GM12873 (cell line): ENCODE measurements at regions not wholly inside any gene's neighbourhood (a gene's known extent, or its start where the extent isn't known, plus 50 kb on each side); places are given as distances from the start of the nearest gene placed in this dataset.

Source experiments
- CTCF ChIP-seq: IDR thresholded peaks from 2 replicates; pipeline ENCODE4 v1.5.1; 2012; ENCODE audit warnings: low read depth, mild to moderate bottlenecking, moderate library complexity, low read length, control low read depth; ENCODE audit not compliant: insufficient read depth; ENCODE audit errors: missing control alignments

DNA sequence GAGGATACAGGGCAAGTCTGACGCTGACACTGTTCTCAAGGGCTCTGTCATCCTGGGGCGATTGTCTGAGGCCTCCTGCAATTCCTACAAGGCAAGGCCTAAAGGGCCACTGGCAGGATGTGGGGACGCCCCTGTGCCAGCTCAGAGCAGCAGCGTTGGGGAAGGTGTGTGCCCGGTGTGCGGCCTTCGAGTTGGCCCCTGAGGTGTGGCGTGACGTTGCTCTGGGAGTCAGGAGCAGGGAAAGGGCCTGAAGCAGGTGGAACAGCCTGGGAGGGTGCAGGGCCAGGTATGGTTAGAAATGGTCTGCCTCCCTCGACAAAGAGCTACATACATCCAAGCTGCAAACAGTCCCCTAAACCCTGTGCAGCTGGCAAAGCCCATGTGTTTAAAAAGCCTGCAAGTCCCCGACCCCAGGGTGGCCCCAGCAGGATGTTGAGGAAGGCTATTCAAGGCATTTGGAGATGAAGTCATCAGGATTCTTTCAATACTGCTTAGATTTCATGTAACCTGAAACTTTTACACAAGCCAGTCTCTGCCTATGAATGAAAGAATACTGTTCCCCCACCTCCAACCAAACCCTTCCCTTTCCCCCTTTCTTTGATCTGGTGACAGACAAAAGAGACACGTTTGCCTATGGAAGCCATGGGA, 142.5 kb upstream of the TNS3 start:
- no peak for TF ChIP-seq CTCF

- no peak for TF ChIP-seq CTCF
Observed at GRCh38 chr7:47722126-47722525, 140.2 kb upstream of the TNS3 start.

GRCh38 chr7:47721670-47722069, 139.8 kb upstream of the TNS3 start:
- TF ChIP-seq CTCF = peak; percentile 55

DNA sequence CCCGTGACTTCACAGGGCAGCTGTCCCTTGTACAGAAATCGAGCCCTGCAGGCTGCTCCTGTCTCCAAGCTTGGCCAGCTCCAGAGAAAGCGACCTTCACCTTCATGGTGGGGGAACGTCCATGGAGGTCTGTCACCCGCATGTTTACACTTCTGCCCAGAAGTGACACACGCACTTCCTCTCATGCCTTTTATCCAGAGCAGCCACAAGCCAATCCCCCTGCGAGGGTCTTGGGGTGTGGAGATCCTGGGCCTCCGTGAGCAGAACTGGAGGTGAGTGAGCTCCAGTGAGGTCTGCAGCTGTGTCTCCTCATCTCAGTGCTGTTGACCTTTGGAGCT, 139.0 kb upstream of the TNS3 start:
- no peak for TF ChIP-seq CTCF

GRCh38 chr7:47720141-47720906, 138.4 kb upstream of the TNS3 start:
- TF ChIP-seq CTCF = no peak

DNA sequence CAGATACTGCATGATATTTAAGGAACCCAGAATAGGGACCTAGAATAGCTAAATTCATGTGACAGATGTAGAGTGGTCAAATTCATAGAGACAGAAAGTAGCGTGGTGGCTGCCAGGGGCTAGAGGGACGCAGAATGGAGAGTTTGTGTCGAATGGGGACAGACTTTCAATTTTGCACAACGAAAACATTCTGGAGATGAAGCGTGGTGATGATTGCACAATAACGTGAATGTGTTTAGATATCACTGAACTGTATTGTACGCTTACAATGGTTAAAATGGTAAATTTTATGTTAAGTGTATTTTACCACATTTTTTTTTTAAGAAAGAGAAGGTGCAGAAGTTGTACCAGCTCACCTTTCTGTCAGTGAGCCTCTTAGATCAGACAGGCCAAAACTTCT, 137.8 kb upstream of the TNS3 start:
- no peak for TF ChIP-seq CTCF

- no peak for TF ChIP-seq CTCF
Observed at GRCh38 chr7:47715631-47716068, 133.7 kb upstream of the TNS3 start.
